H1 (cell line): ENCODE measurements at regions not wholly inside any gene's neighbourhood (a gene's known extent, or its start where the extent isn't known, plus 50 kb on each side); places are given as distances from the start of the nearest gene placed in this dataset.

Experiments
- CTCF ChIA-PET: fragments of 300-600 bp; sonication (Branson Sonifier 250); formaldehyde crosslinking; loops from one replicate; lab custom pipeline; 2021; ENCODE audit not compliant: partially characterized antibody; lab: Charles Lee
- POLR2A ChIA-PET: fragments of 300-600 bp; sonication (Branson Sonifier 250); formaldehyde crosslinking; loops from one replicate; lab custom pipeline; 2021; ENCODE audit warnings: inconsistent platforms; ENCODE audit not compliant: partially characterized antibody; lab: Charles Lee
- DNase-seq, 2 experiments: peaks; one replicate each; pipeline versions ENCODE4 v3.0.0 to v3.0.0-alpha.2; 2010 to 2022; ENCODE audit warnings: low spot score in 2 of 2, low read depth in 1 of 2, mixed read lengths in 1 of 2
- FAIRE-seq: peaks from 2 replicates; lab custom pipeline; 2011; peaks lifted over from hg19 to GRCh38; lab: Jason Lieb, UNC
- H2AFZ ChIP-seq: 2 replicates; pipeline ENCODE4 v1.8.1; 2012; ENCODE audit warnings: low read length, inconsistent platforms
- H2AK5ac ChIP-seq: 2 replicates; pipeline ENCODE4 v1.6.1; 2013; ENCODE audit warnings: low read depth, low read length
- H2BK120ac ChIP-seq: replicated peaks from 2 replicates; pipeline ENCODE3; 2013; ENCODE audit warnings: low read depth, low read length, inconsistent platforms
- H2BK12ac ChIP-seq: 2 replicates; pipeline ENCODE4 v1.6.1; 2013; ENCODE audit warnings: low read depth, low read length
- H2BK15ac ChIP-seq: 2 replicates; pipeline ENCODE4 v1.6.1; 2013; ENCODE audit warnings: low read length
- H2BK20ac ChIP-seq: 2 replicates; pipeline ENCODE4 v1.6.1; 2013; ENCODE audit warnings: low read length
- H2BK5ac ChIP-seq: 2 replicates; pipeline ENCODE4 v1.6.1; 2013; ENCODE audit warnings: low read depth, low read length
- H3K14ac ChIP-seq: 2 replicates; pipeline ENCODE4 v1.6.1; 2013; ENCODE audit warnings: inconsistent platforms; ENCODE audit not compliant: insufficient read length
- H3K18ac ChIP-seq: 2 replicates; pipeline ENCODE4 v1.6.1; 2013; ENCODE audit warnings: low read length; ENCODE audit errors: extremely low read depth
- H3K23ac ChIP-seq: 2 replicates; pipeline ENCODE4 v1.6.1; 2013; ENCODE audit warnings: inconsistent platforms; ENCODE audit not compliant: insufficient read length
- H3K23me2 ChIP-seq: 2 replicates; pipeline ENCODE4 v1.6.1; 2013; ENCODE audit warnings: low read depth, low read length
- H3K27ac ChIP-seq: 2 replicates; pipeline ENCODE4 v1.6.1; 2011; ENCODE audit warnings: low read depth, low read length, inconsistent platforms
- H3K27me3 ChIP-seq, 4 experiments: replicated peaks in 1 of 4; 1 replicate in 1 of 4; 2 replicates in 3 of 4; pipeline versions ENCODE4 v1.6.1 to v1.8.1; 2011 to 2013; ENCODE audit warnings: low read length in 3 of 4, mild to moderate bottlenecking in 3 of 4, inconsistent platforms in 2 of 4, mixed read lengths in 2 of 4, moderate library complexity in 1 of 4; ENCODE audit not compliant: control insufficient read depth in 3 of 4, insufficient read depth in 3 of 4; ENCODE audit errors: extremely low read depth in 1 of 4
- H3K36me3 ChIP-seq, 4 experiments: 2 replicates each; pipeline versions ENCODE4 v1.6.1 to v1.8.1; 2011 to 2013; ENCODE audit warnings: mild to moderate bottlenecking in 4 of 4, low read length in 3 of 4, moderate library complexity in 2 of 4, control low read depth in 1 of 4, inconsistent platforms in 1 of 4; ENCODE audit not compliant: insufficient read depth in 4 of 4, control insufficient read depth in 2 of 4
- H3K4ac ChIP-seq: replicated peaks from 2 replicates; pipeline ENCODE3; 2013; ENCODE audit warnings: low read length, low read depth, mixed read lengths, inconsistent platforms; ENCODE audit not compliant: insufficient read length
- H3K4me1 ChIP-seq, 4 experiments: replicated peaks in 1 of 4; 1 replicate in 1 of 4; 2 replicates in 3 of 4; pipeline versions ENCODE4 v1.6.1 to v1.8.1; 2011 to 2013; ENCODE audit warnings: low read length in 3 of 4, inconsistent platforms in 2 of 4, mixed read lengths in 1 of 4; ENCODE audit not compliant: insufficient read depth in 4 of 4, control insufficient read depth in 3 of 4
- H3K4me2 ChIP-seq, 2 experiments: 2 replicates each; pipeline versions ENCODE4 v1.6.1 to v1.8.1; 2011 to 2013; ENCODE audit warnings: low read depth in 2 of 2, low read length in 2 of 2, control low read depth in 1 of 2, inconsistent platforms in 1 of 2, mild to moderate bottlenecking in 1 of 2; ENCODE audit not compliant: insufficient read depth in 1 of 2
- H3K4me3 ChIP-seq, 4 experiments: fragments of 200-600, 300-600 bp in 1 of 4; sonication (generic), shearing (Covaris generic), sonication (Bioruptor Twin) in 1 of 4; 2 replicates each; pipeline versions ENCODE4 v1.5.1 to v1.8.1; 2011 to 2016; ENCODE audit warnings: low read length in 4 of 4, low read depth in 3 of 4, control low read depth in 2 of 4, inconsistent platforms in 2 of 4, mild to moderate bottlenecking in 2 of 4, mixed read lengths in 1 of 4, moderate library complexity in 1 of 4; ENCODE audit not compliant: insufficient read depth in 2 of 4; ENCODE audit errors: extremely low read depth in 1 of 4
- H3K56ac ChIP-seq: replicated peaks from 2 replicates; pipeline ENCODE3; 2013; ENCODE audit warnings: low read depth, mild to moderate bottlenecking, mixed read lengths, low read length, inconsistent platforms; ENCODE audit not compliant: insufficient read length
- H3K79me1 ChIP-seq: 2 replicates; pipeline ENCODE4 v1.6.1; 2013; ENCODE audit warnings: low read depth, low read length, control low read depth
- H3K79me2 ChIP-seq, 2 experiments: 2 replicates each; pipeline versions ENCODE4 v1.6.1 to v1.8.1; 2012 to 2013; ENCODE audit warnings: low read length in 2 of 2, mild to moderate bottlenecking in 2 of 2, inconsistent platforms in 1 of 2; ENCODE audit not compliant: insufficient read depth in 2 of 2, control insufficient read depth in 1 of 2
- H3K9ac ChIP-seq, 4 experiments: replicated peaks in 1 of 4; 1 replicate in 1 of 4; 2 replicates in 3 of 4; pipeline versions ENCODE4 v1.6.1 to v1.8.1; 2011 to 2013; ENCODE audit warnings: low read depth in 3 of 4, low read length in 3 of 4, control low read depth in 2 of 4, mild to moderate bottlenecking in 2 of 4, moderate library complexity in 2 of 4, inconsistent platforms in 1 of 4; ENCODE audit errors: extremely low read depth in 1 of 4
- H3K9me3 ChIP-seq, 2 experiments: 2 replicates each; pipeline versions ENCODE4 v1.6.1 to v1.8.1; 2012 to 2013; ENCODE audit warnings: mild to moderate bottlenecking in 2 of 2, moderate library complexity in 2 of 2, control low read depth in 1 of 2, inconsistent platforms in 1 of 2, low read depth in 1 of 2, low read length in 1 of 2, mixed read lengths in 1 of 2; ENCODE audit not compliant: insufficient read depth in 2 of 2
- H4K20me1 ChIP-seq, 2 experiments: replicated peaks in 1 of 2; 2 replicates each; pipeline versions ENCODE3 to v1.8.1; 2011 to 2013; ENCODE audit warnings: inconsistent platforms in 2 of 2, low read length in 2 of 2, mild to moderate bottlenecking in 1 of 2; ENCODE audit not compliant: insufficient read depth in 2 of 2, control insufficient read depth in 1 of 2
- H4K5ac ChIP-seq: 2 replicates; pipeline ENCODE4 v1.6.1; 2013; ENCODE audit warnings: low read length, low read depth, mixed read lengths, inconsistent platforms; ENCODE audit not compliant: insufficient read length
- H4K8ac ChIP-seq: 2 replicates; pipeline ENCODE4 v1.8.0; 2013; ENCODE audit warnings: mild to moderate bottlenecking, moderate library complexity, low read length, inconsistent platforms; ENCODE audit not compliant: insufficient read depth; ENCODE audit errors: extremely low read depth
- H4K91ac ChIP-seq: replicated peaks from 2 replicates; pipeline ENCODE3; 2013; ENCODE audit warnings: low read length, mixed read lengths, inconsistent platforms; ENCODE audit not compliant: insufficient read length
- BCL11A ChIP-seq, 2 experiments: IDR thresholded peaks; one replicate each; pipeline ENCODE4 v1.6.1; 2011; ENCODE audit warnings: low read depth in 2 of 2, low read length in 2 of 2, mild to moderate bottlenecking in 2 of 2
- CHD1 ChIP-seq: IDR thresholded peaks from 2 replicates; pipeline ENCODE4 v1.6.1; 2012; ENCODE audit warnings: low read depth, low read length, improper control_type of control experiment
- CHD2 ChIP-seq: IDR thresholded peaks from 2 replicates; pipeline ENCODE4 v1.6.1; 2012; ENCODE audit warnings: low read length, improper control_type of control experiment
- GTF2F1 ChIP-seq: IDR thresholded peaks from 2 replicates; pipeline ENCODE4 v1.6.1; 2012; ENCODE audit warnings: low read depth, low read length, improper control_type of control experiment, borderline replicate concordance
- RXRA ChIP-seq: IDR thresholded peaks from 2 replicates; pipeline ENCODE4 v1.6.1; 2011; ENCODE audit warnings: low read depth, mild to moderate bottlenecking, low read length, moderate library complexity; ENCODE audit not compliant: insufficient read depth
- SP2 ChIP-seq: IDR thresholded peaks from 2 replicates; pipeline ENCODE4 v1.6.1; 2012; ENCODE audit warnings: mild to moderate bottlenecking, low read length, inconsistent platforms
- WGBS, 2 experiments: shearing (Covaris generic) in 1 of 2; methylation state at CpG; one replicate each; pipeline versions ENCODE4 v1.1.6 to v1.1.7; 2013 to 2015; ENCODE audit warnings: low lambda C conversion rate in 2 of 2, mixed read lengths in 2 of 2, inconsistent platforms in 1 of 2, low coverage in 1 of 2, missing lambda C conversion rate in 1 of 2; ENCODE audit not compliant: insufficient replicate concordance in 2 of 2, insufficient coverage in 1 of 2, insufficient read length in 1 of 2; ENCODE audit errors: extremely low coverage in 1 of 2, missing lambda C conversion rate in 1 of 2; 5-methylcytosine and 5-hydroxymethylcytosine counted together

GRCh38 chr18:26653943-26654615, 105.7 kb upstream of the KCTD1 start:
- Histone ChIP-seq H3K18ac (no peak overlapping the region), H3K56ac (no peak overlapping the region), H2BK15ac (no peak overlapping the region), H3K23me2 (peaks cover 7% of the 10 kb centered on the region), H3K9me3 (no peaks in the 10 kb centered on the region), H3K27ac (no peak overlapping the region), H3K14ac (no peak overlapping the region), H3K4me3 (no peak overlapping the region), H3K27me3 (peaks cover 0 to 15% (median 12%) of the 10 kb centered on the region in 4 experiments; a peak in 6 of 7 replicates), H2BK12ac (no peak overlapping the region), H4K8ac (no peak overlapping the region), H2AFZ (no peak overlapping the region), H4K5ac (no peak overlapping the region), H3K79me2 (no peaks in the 10 kb centered on the region), H2BK120ac (no peak overlapping the region), H4K91ac (no peak overlapping the region), H3K4me2 (no peak overlapping the region), H2BK20ac (no peak overlapping the region), H3K36me3 (no peaks in the 10 kb centered on the region), H2AK5ac (no peak overlapping the region), H3K9ac (no peak overlapping the region), H4K20me1 (no peaks in the 10 kb centered on the region), H3K4ac (no peak overlapping the region), H3K79me1 (no peaks in the 10 kb centered on the region), H3K4me1 (peaks cover 2 to 20% (median 9%) of the 10 kb centered on the region in 4 experiments; a peak in 5 of 7 replicates), H3K23ac (no peak overlapping the region), H2BK5ac (no peak overlapping the region)
- FAIRE-seq (no peak), DNase-seq (no peak)
- ChIA-PET CTCF (no interaction called here), POLR2A (no interaction called here)
- WGBS, 2 experiments = 81% methylated on average over 5 of the region's 5 CpGs; no CpG with 5 or more reads in 1 of the 2 experiments
- TF ChIP-seq BCL11A (IDR thresholded peaks at IDR 0.05; ENCODE audit: low read depth in 2 of 2, low read length in 2 of 2) (no peak), SP2 (no peak), RXRA (no peak), CHD2 (no peak), CHD1 (no peak), GTF2F1 (no peak)
